RWPE2 (cell line): ENCODE measurements at regions not wholly inside any gene's neighbourhood (a gene's known extent, or its start where the extent isn't known, plus 50 kb on each side); places are given as distances from the start of the nearest gene placed in this dataset.

Source experiments
- ATAC-seq: fragments of 200-7000 bp; cut with Tn5 transposase; 3 replicates; pipeline ENCODE4 v1.9.1; 2021; ENCODE audit warnings: low read depth
- DNase-seq: peaks from one replicate; pipeline ENCODE4 v3.0.0-alpha.2; 2020; ENCODE audit warnings: low spot score
- H3K27ac ChIP-seq: fragments of 450-650 bp; 2 replicates; pipeline ENCODE4 v1.5.1; 2017; ENCODE audit warnings: mild to moderate bottlenecking; ENCODE audit not compliant: poor library complexity, severe bottlenecking
- H3K27me3 ChIP-seq: fragments of 250-450 bp; sonication (Bioruptor Pico); 2 replicates; pipeline ENCODE4 v1.5.1; 2021; ENCODE audit warnings: mild to moderate bottlenecking, moderate library complexity; ENCODE audit not compliant: insufficient read depth, poor library complexity, severe bottlenecking
- H3K36me3 ChIP-seq: fragments of 250-450 bp; sonication (Bioruptor Pico); 2 replicates; pipeline ENCODE4 v1.5.1; 2020; ENCODE audit warnings: low read depth, mild to moderate bottlenecking, moderate library complexity
- H3K4me1 ChIP-seq: fragments of 250-450 bp; sonication (Bioruptor Pico); 2 replicates; pipeline ENCODE4 v1.5.1; 2021; ENCODE audit warnings: mild to moderate bottlenecking, moderate library complexity; ENCODE audit not compliant: insufficient read depth, poor library complexity, severe bottlenecking
- H3K4me3 ChIP-seq: fragments of 250-450 bp; sonication (Bioruptor Pico); 2 replicates; pipeline ENCODE4 v1.5.1; 2021; ENCODE audit warnings: mild to moderate bottlenecking, moderate library complexity; ENCODE audit not compliant: severe bottlenecking
- H3K9me3 ChIP-seq: fragments of 250-450 bp; sonication (Bioruptor Pico); 2 replicates; pipeline ENCODE4 v1.5.1; 2021; ENCODE audit warnings: mild to moderate bottlenecking, moderate library complexity; ENCODE audit not compliant: severe bottlenecking
- CTCF ChIP-seq: fragments of 450-650 bp; IDR thresholded peaks from one replicate; pipeline ENCODE4 v1.5.1; 2017; ENCODE audit warnings: mild to moderate bottlenecking, moderate library complexity; ENCODE audit not compliant: poor library complexity, severe bottlenecking

- Histone ChIP-seq H3K4me3 (no peak overlapping the region), H3K27ac (no peak overlapping the region), H3K9me3 (no peaks in the 10 kb centered on the region), H3K4me1 (no peaks in the 10 kb centered on the region), H3K27me3 (no peaks in the 10 kb centered on the region), H3K36me3 (no peaks in the 10 kb centered on the region)
- TF ChIP-seq CTCF = no peak
- no peak for DNase-seq
- ATAC-seq = no peak
These were observed 69.3 kb upstream of the PCDH19 start for GRCh38 chrX:100479329-100479728.

GRCh38 chrX:100478714-100479306, 68.7 kb upstream of the PCDH19 start:
- ATAC-seq = no peak
- H3K27me3 ChIP-seq = no peaks in the 10 kb centered on the region
- H3K4me3 ChIP-seq = no peak overlapping the region
- no peaks in the 10 kb centered on the region for H3K36me3 ChIP-seq
- H3K9me3 ChIP-seq = no peaks in the 10 kb centered on the region
- H3K4me1 ChIP-seq = no peaks in the 10 kb centered on the region
- TF ChIP-seq CTCF = no peak
- no peak overlapping the region for H3K27ac ChIP-seq
- DNase-seq = no peak

GRCh38 chrX:100477958-100478357, 67.9 kb upstream of the PCDH19 start:
- no peak for DNase-seq
- TF ChIP-seq CTCF = no peak
- Histone ChIP-seq H3K9me3 (no peaks in the 10 kb centered on the region), H3K27ac (no peak overlapping the region), H3K36me3 (no peaks in the 10 kb centered on the region), H3K27me3 (no peaks in the 10 kb centered on the region), H3K4me1 (no peaks in the 10 kb centered on the region), H3K4me3 (no peak overlapping the region)
- no peak for ATAC-seq

- no peaks in the 10 kb centered on the region for H3K36me3 ChIP-seq
- H3K4me3 ChIP-seq = no peak overlapping the region
- ATAC-seq (no peak), DNase-seq (no peak)
- H3K27ac ChIP-seq = no peak overlapping the region
- TF ChIP-seq CTCF = no peak
- H3K9me3 ChIP-seq = no peaks in the 10 kb centered on the region
- no peaks in the 10 kb centered on the region for H3K27me3 ChIP-seq
- no peaks in the 10 kb centered on the region for H3K4me1 ChIP-seq
These were observed 67.4 kb upstream of the PCDH19 start for GRCh38 chrX:100477467-100477866.
